Effector CD4-positive, alpha-beta T cell (primary cell): ENCODE measurements at regions not wholly inside any gene's neighbourhood (a gene's known extent, or its start where the extent isn't known, plus 50 kb on each side); places are given as distances from the start of the nearest gene placed in this dataset.

Experiments used
- DNase-seq: peaks from one replicate; pipeline ENCODE4 v3.0.0-alpha.2; 2020

GRCh38 chr15:98025237-98025636 lies 64.7 kb downstream of the ARRDC4 start:
- no peak for DNase-seq

DNA sequence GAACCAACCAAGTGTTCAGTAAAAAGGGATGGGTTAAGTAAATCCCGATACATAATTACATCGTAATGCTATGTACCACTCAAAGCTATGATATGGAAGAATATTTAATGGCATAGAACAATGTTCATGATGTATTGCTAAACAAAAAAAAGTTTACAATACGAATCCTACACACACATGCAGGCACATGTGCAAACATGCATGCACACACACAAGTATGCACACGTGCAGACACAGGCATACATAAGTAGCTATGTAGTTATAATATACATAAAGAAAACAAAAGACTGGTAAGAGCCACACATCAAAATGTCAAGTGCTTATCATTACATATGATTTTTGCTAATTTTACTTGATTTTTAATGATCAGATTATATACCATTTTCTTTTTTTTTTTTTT lies 74.2 kb downstream of the ARRDC4 start:
- no peak for DNase-seq

GRCh38 chr15:98035134-98035533 lies 74.6 kb downstream of the ARRDC4 start:
- no peak for DNase-seq

DNA sequence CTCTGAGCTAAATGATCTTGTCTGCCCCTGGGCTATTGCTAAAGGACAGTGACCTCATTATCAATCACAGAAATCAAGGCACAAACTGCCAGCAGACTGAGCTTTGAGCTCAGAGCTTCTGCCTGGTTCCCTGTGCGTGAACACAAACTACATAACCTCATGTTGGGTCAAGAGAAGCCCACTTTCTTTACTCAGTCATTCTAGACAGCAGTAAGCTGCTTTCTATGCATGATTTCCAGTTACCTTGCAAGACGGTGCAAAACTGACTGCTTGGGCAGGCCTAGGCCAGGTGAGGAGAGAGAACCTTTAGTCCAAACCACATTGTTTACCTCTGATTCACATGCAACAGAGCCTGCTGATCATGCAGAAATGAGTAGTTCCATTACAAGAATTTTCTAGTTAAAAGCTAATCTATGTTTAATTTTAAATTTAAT lies 75.1 kb downstream of the ARRDC4 start:
- no peak for DNase-seq

- no peak for DNase-seq
Observed at GRCh38 chr15:98039596-98039995, 79.1 kb downstream of the ARRDC4 start.

DNA sequence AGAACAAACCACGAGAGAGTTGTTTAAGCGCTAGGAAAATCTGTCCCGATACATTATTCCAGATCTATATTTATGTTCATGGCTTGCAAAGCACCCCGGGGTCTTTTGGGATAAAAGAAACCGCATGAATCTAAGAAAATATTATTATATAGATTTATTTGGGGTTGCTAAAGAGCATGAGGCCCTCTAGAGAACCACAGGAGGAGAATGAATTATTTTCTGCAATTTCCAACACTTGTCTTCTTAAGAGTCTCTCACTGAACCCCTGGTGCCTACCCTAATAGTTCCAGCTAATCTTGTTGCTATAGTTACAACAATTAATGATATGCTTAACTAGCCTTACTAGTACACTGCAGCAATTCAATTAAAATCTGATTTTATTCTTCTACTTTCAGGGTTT lies 79.6 kb downstream of the ARRDC4 start:
- no peak for DNase-seq

DNA sequence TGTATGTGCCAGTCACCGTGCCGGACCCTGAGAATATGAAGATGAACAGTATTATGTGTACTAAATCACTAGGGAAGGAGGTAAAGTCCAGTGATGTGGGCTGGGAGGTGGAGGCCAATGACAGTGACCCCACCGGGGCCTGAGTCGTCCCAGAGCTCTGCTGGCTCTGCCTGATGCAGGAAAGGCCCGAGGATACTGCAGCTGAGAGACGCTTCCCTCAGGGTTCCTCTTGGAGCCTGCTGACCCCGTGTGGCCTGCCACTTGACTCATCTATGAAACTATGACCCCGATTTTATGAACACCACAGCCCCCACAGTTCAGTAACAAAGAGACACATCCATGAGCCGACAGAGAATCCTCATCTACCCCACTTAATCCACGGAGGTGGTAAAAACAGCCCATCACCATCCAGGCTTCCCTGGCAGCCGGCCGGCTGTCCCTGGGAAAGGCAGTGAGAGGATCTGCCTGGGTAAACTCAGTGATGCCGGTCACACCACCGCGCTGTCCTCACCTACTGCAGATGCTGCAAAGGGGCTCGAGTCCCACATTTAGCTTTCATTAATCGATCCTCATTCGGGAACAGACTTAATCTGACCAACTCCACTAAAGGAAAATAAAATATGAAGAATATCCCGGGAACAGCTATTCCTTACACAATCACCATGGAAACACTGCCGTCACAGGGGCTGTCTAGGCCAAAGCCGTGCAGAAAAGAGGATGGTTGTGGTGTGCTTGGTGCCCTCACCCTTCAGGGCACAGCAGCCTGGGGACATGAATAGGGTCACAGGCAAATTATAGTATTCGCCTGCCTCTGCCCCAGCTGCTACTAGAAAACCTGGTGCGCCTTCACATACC lies 82.9 kb downstream of the ARRDC4 start:
- DNase-seq: no peak

- no peak for DNase-seq
Observed at GRCh38 chr15:98051734-98052133, 91.2 kb downstream of the ARRDC4 start.

GRCh38 chr15:98057453-98057852 lies 97.0 kb downstream of the ARRDC4 start:
- DNase-seq: no peak

GRCh38 chr15:98062869-98063268 lies 102.4 kb downstream of the ARRDC4 start:
- DNase-seq: no peak

DNA sequence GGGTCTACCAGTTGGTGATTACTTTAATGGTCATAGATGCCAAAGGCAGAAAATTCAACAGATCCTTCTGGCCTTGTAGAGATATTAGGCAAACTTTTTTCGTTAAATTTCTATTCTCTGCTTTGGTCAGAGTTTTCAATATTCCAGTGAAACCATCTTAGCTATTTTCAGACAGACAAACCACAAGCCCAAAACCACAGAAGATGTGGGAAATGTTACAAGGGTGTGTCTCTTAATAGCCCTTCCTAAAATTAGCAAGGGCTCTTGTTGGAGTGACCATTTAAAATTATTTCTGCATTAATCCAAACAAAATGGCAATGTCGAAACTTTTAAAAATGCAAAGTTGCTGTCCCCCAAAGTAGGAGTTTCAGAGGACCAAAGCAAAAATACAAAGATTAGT lies 102.8 kb downstream of the ARRDC4 start:
- DNase-seq: no peak

DNA sequence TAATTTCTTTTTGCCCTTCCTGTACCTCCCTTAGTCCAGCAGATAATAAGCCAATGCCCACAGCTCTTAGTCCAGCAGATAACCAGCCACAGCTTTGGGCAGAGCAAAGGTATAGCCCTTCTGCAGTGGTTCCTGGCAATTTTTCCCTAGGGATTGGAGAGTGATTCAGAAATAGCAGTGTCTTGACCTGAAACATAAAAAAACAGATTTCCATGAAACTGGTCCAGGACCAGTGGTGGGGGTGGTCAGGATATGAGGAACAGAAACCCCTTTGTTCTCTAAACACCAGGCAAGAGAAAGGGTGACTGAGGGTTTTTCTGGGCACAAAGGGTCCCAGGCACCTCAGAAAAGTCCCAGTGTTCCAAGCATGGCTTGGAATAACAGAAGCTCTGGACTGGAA lies 103.4 kb downstream of the ARRDC4 start:
- DNase-seq: no peak

DNA sequence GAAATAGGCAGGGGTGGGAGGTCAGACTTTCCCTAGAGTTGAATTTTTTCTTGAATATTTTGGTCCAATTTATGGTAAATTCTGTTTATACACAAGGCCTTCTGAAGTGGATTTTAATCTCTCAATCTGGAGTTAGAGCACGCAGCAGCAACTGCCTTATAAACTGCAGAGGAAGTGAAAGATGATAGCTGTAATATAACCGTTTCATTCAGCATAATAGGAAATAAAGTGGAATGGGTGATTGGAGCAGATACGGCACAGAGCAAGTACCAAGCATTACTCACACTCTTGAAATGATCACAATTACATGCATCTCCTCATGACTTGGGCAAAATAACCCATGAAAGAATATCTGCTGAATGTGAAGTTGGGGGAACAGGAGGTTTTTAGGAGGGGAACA lies 106.8 kb downstream of the ARRDC4 start:
- DNase-seq: no peak

- no peak for DNase-seq
Observed at GRCh38 chr15:98069256-98069655, 108.8 kb downstream of the ARRDC4 start.

DNA sequence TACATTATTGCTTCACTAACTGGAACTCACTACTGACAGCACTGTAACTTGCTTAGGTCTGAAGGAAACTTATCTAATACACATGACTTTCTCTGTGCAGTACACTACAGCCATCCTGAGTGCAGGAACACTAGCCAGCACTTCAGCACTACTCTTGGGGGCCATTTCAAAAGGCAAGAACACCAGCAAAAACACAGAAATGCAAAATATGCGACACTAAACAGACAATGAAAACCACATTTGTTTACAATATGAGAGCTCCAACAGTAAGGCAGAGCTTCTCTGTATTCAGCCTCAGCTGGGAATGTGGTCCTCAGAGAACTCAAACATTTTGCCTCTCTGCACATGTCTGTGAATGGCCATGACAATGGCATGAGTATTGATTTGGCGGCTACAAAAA lies 109.6 kb downstream of the ARRDC4 start:
- DNase-seq: no peak

- no peak for DNase-seq
Observed at GRCh38 chr15:98071786-98072185, 111.3 kb downstream of the ARRDC4 start.

GRCh38 chr15:98075441-98075840 lies 114.9 kb downstream of the ARRDC4 start:
- DNase-seq: no peak

DNA sequence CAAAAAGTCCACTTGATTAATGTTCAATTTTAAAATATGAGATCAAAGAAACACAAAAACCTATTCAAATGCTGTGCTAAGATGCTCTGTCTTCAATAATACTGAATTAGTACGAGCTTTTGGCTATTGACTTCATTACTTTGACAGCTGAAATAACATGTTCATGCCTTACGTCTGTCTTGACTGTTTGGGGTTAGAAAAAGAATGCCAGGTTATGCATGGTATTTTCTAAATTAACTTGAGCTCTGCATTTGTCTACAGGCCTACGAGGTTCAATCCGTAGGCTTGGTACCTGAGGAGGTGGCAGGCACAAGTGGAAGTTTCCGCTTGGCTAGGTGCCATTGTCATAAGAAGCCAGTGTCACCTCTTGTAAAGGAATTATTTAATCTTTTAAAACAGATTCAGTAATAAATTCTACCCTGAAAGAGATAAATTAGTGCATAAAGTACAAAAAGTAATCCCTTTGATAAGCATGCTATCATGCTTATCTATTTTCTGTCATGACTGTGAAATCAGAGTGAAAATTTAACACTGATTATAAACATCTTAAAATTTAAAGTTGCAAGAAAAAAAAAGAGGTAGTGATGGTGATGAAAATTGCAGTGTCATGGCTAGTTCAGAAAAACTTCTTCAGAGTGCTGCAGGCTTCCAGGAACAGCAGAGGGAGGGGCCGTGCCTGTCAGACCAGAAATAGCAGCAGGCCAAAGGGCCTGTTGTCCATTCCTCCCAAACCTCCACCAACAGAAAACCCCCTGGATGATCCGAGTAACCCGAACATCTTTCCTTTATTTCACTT lies 115.7 kb downstream of the ARRDC4 start:
- DNase-seq: no peak

- DNase-seq: no peak
Observed at GRCh38 chr15:98077186-98077585, 116.7 kb downstream of the ARRDC4 start.

GRCh38 chr15:98080791-98081190 lies 120.3 kb downstream of the ARRDC4 start:
- DNase-seq: no peak

DNA sequence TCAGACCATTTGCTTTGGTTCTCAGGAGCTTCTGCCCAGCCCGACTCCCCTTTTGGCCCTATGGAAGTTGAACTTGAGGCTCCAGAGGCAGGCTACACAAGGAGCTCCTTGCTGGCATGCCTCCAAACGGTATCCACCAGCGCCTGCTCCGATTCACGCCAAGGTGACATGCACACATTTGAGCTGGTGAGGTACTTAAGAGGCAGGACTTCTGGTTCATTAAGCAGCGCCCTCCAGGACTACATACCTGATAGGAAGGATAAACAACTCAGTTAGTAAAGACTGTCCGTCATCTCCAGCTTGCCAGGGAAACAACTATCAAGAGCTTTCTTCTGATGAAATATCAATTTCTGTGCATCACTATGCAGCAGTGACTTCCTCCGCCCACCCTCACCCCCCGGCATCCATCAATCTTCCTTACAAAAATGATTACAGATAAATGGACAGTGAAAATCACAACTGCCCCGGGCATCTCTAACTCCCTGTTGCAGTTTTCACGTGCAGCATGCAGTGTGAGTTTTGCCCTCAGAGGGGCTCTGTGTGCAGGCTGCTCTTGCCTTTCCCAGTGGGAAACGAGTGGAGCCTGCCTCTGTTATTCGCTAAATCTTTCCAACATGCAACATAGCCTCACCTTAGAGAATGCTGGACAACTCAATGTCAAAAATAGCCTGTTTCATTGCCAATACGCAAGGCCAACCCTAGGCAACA lies 122.9 kb downstream of the ARRDC4 start:
- no peak for DNase-seq

DNA sequence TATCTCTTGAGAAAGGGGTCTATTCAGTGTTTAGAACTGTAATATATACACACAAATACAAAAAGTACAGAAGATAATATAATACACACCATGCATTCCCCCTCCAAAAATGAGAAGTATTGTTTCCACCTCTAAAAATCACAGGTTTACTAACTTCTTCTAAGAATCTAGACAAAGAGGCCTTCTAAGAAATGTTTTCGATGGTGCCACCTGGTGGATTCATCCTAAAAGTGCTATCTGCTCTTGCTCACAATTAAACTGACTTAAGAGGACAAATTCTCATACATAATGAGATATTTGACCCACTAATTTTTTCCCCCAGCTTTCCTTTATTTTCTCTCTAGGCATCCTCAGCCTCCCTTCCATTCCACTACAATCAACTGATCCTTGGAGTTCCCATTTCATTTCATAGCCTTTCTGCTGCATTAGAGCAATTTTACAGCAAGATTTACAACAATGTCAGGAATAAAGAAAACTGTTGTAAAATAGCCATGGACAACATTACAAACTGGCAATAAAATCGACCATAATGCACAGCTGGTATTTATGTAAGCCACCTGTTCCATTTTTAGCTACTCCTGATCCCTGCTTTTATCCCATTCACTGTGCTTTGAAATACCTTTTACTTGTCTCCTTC lies 124.6 kb downstream of the ARRDC4 start:
- DNase-seq: no peak
